HCT116 (cell line): ENCODE measurements at regions not wholly inside any gene's neighbourhood (a gene's known extent, or its start where the extent isn't known, plus 50 kb on each side); places are given as distances from the start of the nearest gene placed in this dataset.

Experiments used
- ATAC-seq: fragments of 200-7000 bp; cut with Tn5 transposase; 2 replicates; pipeline ENCODE4 v1.9.1; 2020; ENCODE audit warnings: mild to moderate bottlenecking, moderate library complexity
- BruUV-seq: library from RNA; stranded (reverse); fragments of 400-500 nt; replicated peaks from 2 replicates; lab custom pipeline; 2021; lab: Mats Ljungman, UMichigan
- CTCF ChIA-PET: fragments of 300-600 bp; sonication (Branson Sonifier 250); formaldehyde crosslinking; loops from one replicate; lab custom pipeline; 2021; ENCODE audit warnings: antibody characterized with exemption; lab: Charles Lee
- POLR2A ChIA-PET: fragments of 300-600, 350-600 bp; sonication (Branson Sonifier 250); formaldehyde crosslinking; loops from one replicate; lab custom pipeline; 2021; ENCODE audit warnings: antibody characterized with exemption; lab: Charles Lee
- RAD21 ChIA-PET, 2 experiments: fragments of 300-600 bp; sonication (Branson Sonifier 250); formaldehyde crosslinking; loops; one replicate each; lab custom pipeline; 2023; ENCODE audit warnings: low total read pairs in 2 of 2; ENCODE audit not compliant: uncharacterized antibody in 2 of 2, unreplicated experiment in 2 of 2, low non-redundant PET in 1 of 2; lab: Charles Lee
- DNase-seq: peaks from one replicate; pipeline ENCODE4 v3.0.0-alpha.2; 2010; ENCODE audit warnings: low read depth, low spot score
- H2AFZ ChIP-seq: fragments of 200-600 bp; shearing (Covaris generic), sonication (generic); 2 replicates; pipeline ENCODE4 v1.6.1; 2017; ENCODE audit warnings: low read depth, mixed run types, mixed read lengths, antibody characterized with exemption, low read length; ENCODE audit not compliant: poor library complexity, severe bottlenecking
- H3K27ac ChIP-seq: 2 replicates; pipeline ENCODE4 v1.5.1; 2012; ENCODE audit warnings: low read depth, low read length
- H3K27me3 ChIP-seq: fragments of 200-600 bp; sonication (generic); 2 replicates; pipeline ENCODE4 v1.6.1; 2016; ENCODE audit warnings: mixed run types, low read length, mixed read lengths; ENCODE audit not compliant: insufficient read depth
- H3K36me3 ChIP-seq, 2 experiments: fragments of 200-500 bp in 1 of 2; fragments of 200-600 bp in 1 of 2; sonication (Bioruptor generic) in 1 of 2; sonication (generic) in 1 of 2; 2 replicates each; pipeline versions ENCODE4 v1.5.1 to v1.6.1; 2014 to 2016; ENCODE audit warnings: low read length in 2 of 2, inconsistent platforms in 1 of 2, mixed read lengths in 1 of 2, mixed run types in 1 of 2; ENCODE audit not compliant: insufficient read depth in 2 of 2, control insufficient read depth in 1 of 2
- H3K4me1 ChIP-seq, 2 experiments: fragments of 200-600 bp in 1 of 2; sonication (generic) in 1 of 2; 2 replicates each; pipeline versions ENCODE4 v1.5.1 to v1.6.1; 2012 to 2017; ENCODE audit warnings: low read length in 2 of 2, inconsistent platforms in 1 of 2, mild to moderate bottlenecking in 1 of 2, mixed read lengths in 1 of 2, mixed run types in 1 of 2, moderate library complexity in 1 of 2; ENCODE audit not compliant: insufficient read depth in 2 of 2, control insufficient read depth in 1 of 2
- H3K4me2 ChIP-seq: fragments of 200-600 bp; sonication (generic); 2 replicates; pipeline ENCODE4 v1.6.1; 2017; ENCODE audit warnings: mixed run types, low read length, mixed read lengths
- H3K4me3 ChIP-seq, 2 experiments: fragments of 200-600 bp in 1 of 2; sonication (generic) in 1 of 2; replicated peaks in 1 of 2; 2 replicates each; pipeline ENCODE4 v1.5.1; 2011 to 2016; ENCODE audit warnings: low read length in 2 of 2, control low read depth in 1 of 2, low read depth in 1 of 2, mild to moderate bottlenecking in 1 of 2, mixed read lengths in 1 of 2, mixed run types in 1 of 2
- H3K79me2 ChIP-seq: fragments of 200-600 bp; sonication (generic); 2 replicates; pipeline ENCODE4 v1.6.1; 2017; ENCODE audit warnings: mild to moderate bottlenecking, mixed run types, low read length, moderate library complexity, mixed read lengths; ENCODE audit not compliant: insufficient read depth
- H3K9ac ChIP-seq: fragments of 200-600 bp; sonication (generic); 2 replicates; pipeline ENCODE4 v1.6.1; 2016; ENCODE audit warnings: low read length, mixed read lengths
- H3K9me2 ChIP-seq: fragments of 200-600 bp; sonication (generic), shearing (Covaris generic); 2 replicates; pipeline ENCODE4 v1.6.1; 2017; ENCODE audit warnings: mixed run types, mild to moderate bottlenecking, moderate library complexity; ENCODE audit not compliant: insufficient read depth
- H3K9me3 ChIP-seq, 2 experiments: fragments of 200-500 bp in 1 of 2; fragments of 200-600 bp in 1 of 2; sonication (Bioruptor generic) in 1 of 2; sonication (generic) in 1 of 2; 2 replicates each; pipeline ENCODE4 v1.6.1; 2014 to 2017; ENCODE audit warnings: low read length in 2 of 2, mixed read lengths in 2 of 2, inconsistent platforms in 1 of 2, low read depth in 1 of 2, mild to moderate bottlenecking in 1 of 2, mixed run types in 1 of 2, moderate library complexity in 1 of 2; ENCODE audit not compliant: control insufficient read depth in 1 of 2, insufficient read depth in 1 of 2
- H4K20me1 ChIP-seq: fragments of 200-600 bp; sonication (generic), shearing (Covaris generic); 2 replicates; pipeline ENCODE4 v1.6.1; 2017; ENCODE audit warnings: mixed run types, mild to moderate bottlenecking, moderate library complexity; ENCODE audit not compliant: insufficient read depth
- CBX3 ChIP-seq: IDR thresholded peaks from 2 replicates; pipeline ENCODE4 v1.6.1; 2012; ENCODE audit warnings: low read depth
- EZH2 ChIP-seq: fragments of 200-600 bp; sonication (generic); IDR thresholded peaks from 2 replicates; pipeline ENCODE4 v1.6.1; 2017; ENCODE audit warnings: antibody characterized with exemption, mixed run types
- EZH2phosphoT487 ChIP-seq: fragments of 200-600 bp; IDR thresholded peaks from 2 replicates; pipeline ENCODE4 v1.6.1; 2018; ENCODE audit warnings: antibody characterized with exemption, borderline replicate concordance
- FOSL1 ChIP-seq: IDR thresholded peaks from 2 replicates; pipeline ENCODE4 v1.6.1; 2012; ENCODE audit warnings: low read depth
- JUND ChIP-seq: IDR thresholded peaks from 2 replicates; pipeline ENCODE4 v1.6.1; 2012
- MAX ChIP-seq: IDR thresholded peaks from 2 replicates; pipeline ENCODE4 v1.6.1; 2012
- POLR2A ChIP-seq: IDR thresholded peaks from 2 replicates; pipeline ENCODE4 v1.7.0; 2011; ENCODE audit warnings: borderline replicate concordance; ENCODE audit not compliant: insufficient read depth, insufficient read length; ENCODE audit errors: extremely low read depth
- POLR2AphosphoS5 ChIP-seq: IDR thresholded peaks from 2 replicates; pipeline ENCODE4 v1.6.1; 2011; ENCODE audit warnings: mild to moderate bottlenecking, low read depth, low read length, moderate library complexity
- RAD21 ChIP-seq: IDR thresholded peaks from 2 replicates; pipeline ENCODE4 v1.6.1; 2012; ENCODE audit warnings: low read depth, mild to moderate bottlenecking
- SIN3A ChIP-seq: IDR thresholded peaks from 2 replicates; pipeline ENCODE4 v1.6.1; 2012; ENCODE audit warnings: low read depth
- SRF ChIP-seq: IDR thresholded peaks from 2 replicates; pipeline ENCODE4 v1.6.1; 2012; ENCODE audit warnings: low read depth
- TCF7L2 ChIP-seq: IDR thresholded peaks from 2 replicates; pipeline ENCODE4 v1.7.0; 2011; ENCODE audit warnings: borderline replicate concordance, inconsistent platforms; ENCODE audit not compliant: insufficient read depth, insufficient read length; ENCODE audit errors: extremely low read depth
- YY1 ChIP-seq: IDR thresholded peaks from 2 replicates; pipeline ENCODE4 v1.6.1; 2011; ENCODE audit warnings: low read length, low read depth, moderate library complexity, mild to moderate bottlenecking; ENCODE audit not compliant: insufficient replicate concordance; ENCODE audit errors: extremely low read depth
- ZFX ChIP-seq: fragments of 450-650 bp; IDR thresholded peaks from 2 replicates; pipeline ENCODE4 v1.6.1; 2017
- ZNF274 ChIP-seq: fragments of 200-500 bp; sonication (Bioruptor generic); IDR thresholded peaks from 2 replicates; pipeline ENCODE4 v1.6.1; 2014; ENCODE audit warnings: mild to moderate bottlenecking, low read depth, low read length, inconsistent platforms
- intact Hi-C: fragments of 100-400 bp; cut with micrococcal nuclease; formaldehyde crosslinking; loops from 2 replicates; pipeline ENCODE4 v1.10.0; 2022
- TF ChIP-seq, protein P1 (sequence below): IDR thresholded peaks from 2 replicates; pipeline ENCODE4 v1.6.1; 2011; ENCODE audit warnings: mild to moderate bottlenecking, low read length, moderate library complexity; ENCODE audit not compliant: insufficient replicate concordance; ENCODE audit errors: extremely low read depth
- TF ChIP-seq, protein P2 (sequence below): IDR thresholded peaks from 2 replicates; pipeline ENCODE4 v1.6.1; 2012; ENCODE audit warnings: low read depth
- TF ChIP-seq, protein P3 (sequence below): IDR thresholded peaks from 2 replicates; pipeline ENCODE4 v1.6.1; 2012

DNA sequence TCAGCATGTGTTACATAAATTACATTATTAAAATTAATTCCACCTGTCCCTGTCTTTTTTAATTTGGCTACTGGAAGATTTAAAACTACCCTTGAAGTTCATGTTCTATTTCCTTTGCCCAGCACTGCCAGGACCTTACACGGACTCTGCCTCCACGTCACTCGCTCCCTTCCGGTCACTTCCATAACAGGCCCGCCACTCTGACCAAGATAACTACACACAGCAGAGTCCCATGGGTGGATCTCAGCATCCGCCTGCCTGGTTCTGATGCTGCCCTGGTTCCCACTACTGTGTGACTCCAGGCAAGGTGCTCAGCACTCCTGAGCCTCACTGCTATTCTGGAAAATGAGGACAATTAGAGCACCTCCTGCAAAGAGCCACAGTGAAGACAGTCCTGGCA, 153.3 kb upstream of the ERG start (continued):
- TF ChIP-seq CBX3: no peak
- no peak for TF ChIP-seq JUND
- no peak for TF ChIP-seq EZH2
- no peak for TF ChIP-seq ZFX
- TF ChIP-seq, all 23 proteins: peak for 0

GRCh38 chr21:38652396-38652795, 153.3 kb upstream of the ETS2 start:
- H3K27ac ChIP-seq: no peak overlapping the region
- no peaks in the 10 kb centered on the region for H3K79me2 ChIP-seq
- no peak overlapping the region for H2AFZ ChIP-seq
- RAD21 ChIA-PET: no interaction called here
- H3K27me3 ChIP-seq: peaks cover 60% of the 10 kb centered on the region
- ATAC-seq (no peak), DNase-seq (no peak)
- no peaks in the 10 kb centered on the region for H3K4me1 ChIP-seq
- CTCF ChIA-PET: no interaction called here
- intact Hi-C loops: no loop called here
- no TSS peak for BruUV-seq
- H3K4me3 ChIP-seq: no peak overlapping the region
- H3K9me3 ChIP-seq: no peaks in the 10 kb centered on the region
- POLR2A ChIA-PET: no interaction called here
- H3K9ac ChIP-seq: no peak overlapping the region
- H3K4me2 ChIP-seq: no peak overlapping the region
- TF ChIP-seq JUND (no peak), MAX (no peak), FOSL1 (no peak), POLR2AphosphoS5 (no peak), SIN3A (no peak), YY1 (no peak), POLR2A (no peak), SRF (no peak), CBX3 (no peak), TCF7L2 (no peak), EZH2phosphoT487 (no peak), RAD21 (no peak), ZNF274 (no peak)
- TF ChIP-seq, protein P1, sequence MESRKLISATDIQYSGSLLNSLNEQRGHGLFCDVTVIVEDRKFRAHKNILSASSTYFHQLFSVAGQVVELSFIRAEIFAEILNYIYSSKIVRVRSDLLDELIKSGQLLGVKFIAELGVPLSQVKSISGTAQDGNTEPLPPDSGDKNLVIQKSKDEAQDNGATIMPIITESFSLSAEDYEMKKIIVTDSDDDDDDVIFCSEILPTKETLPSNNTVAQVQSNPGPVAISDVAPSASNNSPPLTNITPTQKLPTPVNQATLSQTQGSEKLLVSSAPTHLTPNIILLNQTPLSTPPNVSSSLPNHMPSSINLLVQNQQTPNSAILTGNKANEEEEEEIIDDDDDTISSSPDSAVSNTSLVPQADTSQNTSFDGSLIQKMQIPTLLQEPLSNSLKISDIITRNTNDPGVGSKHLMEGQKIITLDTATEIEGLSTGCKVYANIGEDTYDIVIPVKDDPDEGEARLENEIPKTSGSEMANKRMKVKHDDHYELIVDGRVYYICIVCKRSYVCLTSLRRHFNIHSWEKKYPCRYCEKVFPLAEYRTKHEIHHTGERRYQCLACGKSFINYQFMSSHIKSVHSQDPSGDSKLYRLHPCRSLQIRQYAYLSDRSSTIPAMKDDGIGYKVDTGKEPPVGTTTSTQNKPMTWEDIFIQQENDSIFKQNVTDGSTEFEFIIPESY: no peak
- TF ChIP-seq, protein P2, sequence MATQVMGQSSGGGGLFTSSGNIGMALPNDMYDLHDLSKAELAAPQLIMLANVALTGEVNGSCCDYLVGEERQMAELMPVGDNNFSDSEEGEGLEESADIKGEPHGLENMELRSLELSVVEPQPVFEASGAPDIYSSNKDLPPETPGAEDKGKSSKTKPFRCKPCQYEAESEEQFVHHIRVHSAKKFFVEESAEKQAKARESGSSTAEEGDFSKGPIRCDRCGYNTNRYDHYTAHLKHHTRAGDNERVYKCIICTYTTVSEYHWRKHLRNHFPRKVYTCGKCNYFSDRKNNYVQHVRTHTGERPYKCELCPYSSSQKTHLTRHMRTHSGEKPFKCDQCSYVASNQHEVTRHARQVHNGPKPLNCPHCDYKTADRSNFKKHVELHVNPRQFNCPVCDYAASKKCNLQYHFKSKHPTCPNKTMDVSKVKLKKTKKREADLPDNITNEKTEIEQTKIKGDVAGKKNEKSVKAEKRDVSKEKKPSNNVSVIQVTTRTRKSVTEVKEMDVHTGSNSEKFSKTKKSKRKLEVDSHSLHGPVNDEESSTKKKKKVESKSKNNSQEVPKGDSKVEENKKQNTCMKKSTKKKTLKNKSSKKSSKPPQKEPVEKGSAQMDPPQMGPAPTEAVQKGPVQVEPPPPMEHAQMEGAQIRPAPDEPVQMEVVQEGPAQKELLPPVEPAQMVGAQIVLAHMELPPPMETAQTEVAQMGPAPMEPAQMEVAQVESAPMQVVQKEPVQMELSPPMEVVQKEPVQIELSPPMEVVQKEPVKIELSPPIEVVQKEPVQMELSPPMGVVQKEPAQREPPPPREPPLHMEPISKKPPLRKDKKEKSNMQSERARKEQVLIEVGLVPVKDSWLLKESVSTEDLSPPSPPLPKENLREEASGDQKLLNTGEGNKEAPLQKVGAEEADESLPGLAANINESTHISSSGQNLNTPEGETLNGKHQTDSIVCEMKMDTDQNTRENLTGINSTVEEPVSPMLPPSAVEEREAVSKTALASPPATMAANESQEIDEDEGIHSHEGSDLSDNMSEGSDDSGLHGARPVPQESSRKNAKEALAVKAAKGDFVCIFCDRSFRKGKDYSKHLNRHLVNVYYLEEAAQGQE: no peak
- TF ChIP-seq, protein P3, sequence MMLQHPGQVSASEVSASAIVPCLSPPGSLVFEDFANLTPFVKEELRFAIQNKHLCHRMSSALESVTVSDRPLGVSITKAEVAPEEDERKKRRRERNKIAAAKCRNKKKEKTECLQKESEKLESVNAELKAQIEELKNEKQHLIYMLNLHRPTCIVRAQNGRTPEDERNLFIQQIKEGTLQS: no peak
- TF ChIP-seq, all 23 proteins: peak for 0
- no peaks in the 10 kb centered on the region for H3K9me2 ChIP-seq
- H4K20me1 ChIP-seq: no peaks in the 10 kb centered on the region
- H3K36me3 ChIP-seq: no peaks in the 10 kb centered on the region
